ENCODE measurements at regions not wholly inside any gene's neighbourhood (a gene's known extent, or its start where the extent isn't known, plus 50 kb on each side); places are given as distances from the start of the nearest gene placed in this dataset.
A peak's percentile ranks its signal among the peaks of the same experiment; 100 is the strongest.

- intact Hi-C loops (cut with micrococcal nuclease): no loop called here
- ATAC-seq: no peak
These were observed 109.0 kb upstream of the ACSL4 start for GRCh38 chrX:109841869-109842579.

GRCh38 chrX:109842611-109843010 is 109.6 kb upstream of the ACSL4 start:
- DNase-seq (no peak), ATAC-seq (no peak)
- intact Hi-C loops (cut with micrococcal nuclease): no loop called here

More at GRCh38 chrX:109841869-109842579, 109.0 kb upstream of the ACSL4 start:
- no peak for DNase-seq

DNA sequence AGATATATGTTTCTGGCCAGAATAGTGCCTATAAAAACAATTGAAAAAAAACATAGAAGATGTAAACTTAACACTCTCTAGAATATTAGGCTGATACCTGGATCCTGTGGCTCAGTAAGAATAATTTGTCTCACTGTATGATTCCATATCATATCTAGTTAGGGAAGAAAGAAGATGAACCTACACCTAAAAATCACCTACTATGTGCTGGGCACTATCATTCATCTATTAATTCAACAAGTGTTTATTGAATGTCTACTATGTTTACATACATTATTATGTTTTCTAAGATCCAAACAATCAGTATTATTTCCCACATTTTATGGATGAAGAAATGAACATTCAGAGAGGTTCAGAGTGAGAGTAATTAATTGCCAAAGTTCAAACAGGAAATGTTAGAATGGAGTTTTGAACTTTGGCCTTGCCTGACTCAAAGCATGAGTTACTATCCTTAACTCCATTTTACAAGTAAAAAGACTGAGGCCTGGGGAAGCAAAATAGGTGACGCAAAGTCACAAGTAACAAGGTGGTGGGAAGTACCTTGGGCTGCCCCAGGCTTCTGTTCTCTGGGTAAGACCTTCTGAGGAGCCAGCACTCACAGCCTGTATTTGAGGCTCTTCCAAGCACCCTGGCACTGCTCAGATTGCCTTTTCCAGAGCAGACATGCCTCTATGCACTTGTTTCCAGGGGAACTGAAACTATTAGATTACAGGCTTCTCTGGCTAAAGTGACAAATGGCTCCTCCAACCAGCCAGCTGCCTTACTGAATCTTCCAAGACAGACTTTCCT is 111.1 kb upstream of the ACSL4 start:
- no peak for DNase-seq
- no peak for ATAC-seq
- intact Hi-C loops (cut with micrococcal nuclease): no loop called here

DNA sequence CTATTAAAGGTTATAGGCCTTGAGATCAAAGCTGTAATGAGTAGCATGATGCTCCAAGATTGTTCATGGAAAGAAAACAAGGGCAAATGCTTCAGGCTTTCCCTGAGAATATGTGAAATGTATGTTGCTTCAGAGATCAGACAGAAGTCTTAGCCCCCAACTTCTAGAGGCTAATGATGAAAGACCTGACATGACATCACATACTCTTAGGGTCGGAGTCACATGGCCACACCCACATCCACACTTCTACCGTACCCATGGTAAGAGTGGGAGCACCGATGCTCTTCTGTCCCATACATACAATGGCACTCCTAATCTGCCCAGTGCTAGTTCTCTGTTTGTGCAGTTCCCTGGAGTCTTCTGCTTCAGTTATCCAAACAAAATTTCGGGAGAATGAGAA is 111.9 kb upstream of the ACSL4 start:
- no peak for DNase-seq
- intact Hi-C loops (cut with micrococcal nuclease): no loop called here
- ATAC-seq: no peak

DNA sequence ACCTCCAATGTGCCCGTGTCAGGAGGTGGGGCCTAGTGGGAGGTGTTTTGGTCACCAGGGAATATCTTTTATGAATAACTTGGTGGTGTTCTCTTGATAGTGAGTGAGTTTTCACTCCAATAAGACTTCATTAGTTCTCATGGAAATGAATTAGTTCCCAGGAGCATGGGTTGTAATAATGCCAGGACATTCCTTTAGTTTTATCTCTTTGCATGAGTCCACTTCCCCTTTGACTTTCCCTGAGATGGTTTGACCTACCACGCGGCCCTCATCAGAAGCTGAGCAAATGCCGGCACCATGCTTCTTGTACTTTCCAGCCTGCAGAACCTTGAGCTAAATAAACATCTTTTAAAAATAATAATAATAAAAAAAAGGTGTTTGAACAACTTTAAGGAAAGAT is 112.9 kb upstream of the ACSL4 start:
- no peak for DNase-seq
- ATAC-seq: peak; percentile 18
- intact Hi-C loops (cut with micrococcal nuclease): no loop called here

DNA sequence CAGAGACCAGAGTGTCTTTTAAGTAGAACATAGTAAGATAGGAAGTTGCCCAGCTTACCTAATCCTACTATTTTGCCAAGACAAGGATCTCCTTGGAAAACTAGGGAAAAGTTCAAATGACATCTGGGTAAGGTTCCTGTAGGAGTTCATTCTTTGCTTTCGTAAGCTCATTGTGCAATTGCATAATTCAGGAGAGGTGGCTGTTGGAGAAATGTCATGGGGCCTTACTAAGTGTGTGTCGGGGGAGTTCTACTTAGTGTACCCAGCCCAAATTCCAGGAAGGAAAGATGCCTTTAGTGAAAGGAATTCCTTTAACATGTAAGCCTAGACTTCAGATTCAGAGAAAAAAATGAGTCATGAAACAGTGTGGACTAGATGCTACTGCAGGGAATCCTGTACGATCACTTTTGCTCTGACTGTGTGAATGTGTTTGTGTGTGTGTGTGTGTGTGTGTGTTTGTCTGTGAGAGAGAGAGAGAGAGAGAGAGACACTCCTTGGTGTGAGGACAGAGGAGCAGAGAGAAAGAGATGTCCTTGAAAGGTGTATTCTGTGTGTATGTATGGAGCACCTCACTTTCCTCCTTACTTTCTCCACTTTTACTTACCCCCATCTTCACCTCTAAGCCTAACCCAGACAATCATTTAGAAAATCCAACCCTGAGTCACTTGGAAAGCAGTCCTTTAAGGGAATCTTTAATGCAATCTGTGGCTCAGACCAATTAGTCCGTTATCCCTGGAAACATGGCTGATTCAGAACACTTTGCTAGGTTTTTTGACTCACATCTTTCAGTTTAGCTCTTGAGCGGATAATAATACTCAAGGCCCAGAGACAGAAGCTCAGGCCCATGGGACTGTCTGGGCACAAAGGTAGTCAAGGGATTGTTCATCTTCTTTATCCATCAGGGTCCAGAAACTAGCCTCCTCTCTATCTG is 114.5 kb upstream of the ACSL4 start:
- ATAC-seq: peak; percentile 90

GRCh38 chrX:109848461-109849050 is 115.5 kb upstream of the ACSL4 start:
- ATAC-seq: no peak
- intact Hi-C loops (cut with micrococcal nuclease): no loop called here
- no peak for DNase-seq

More for the DNA sequence above, 114.5 kb upstream of the ACSL4 start:
- intact Hi-C loops (cut with micrococcal nuclease): no loop called here
- no peak for DNase-seq

DNA sequence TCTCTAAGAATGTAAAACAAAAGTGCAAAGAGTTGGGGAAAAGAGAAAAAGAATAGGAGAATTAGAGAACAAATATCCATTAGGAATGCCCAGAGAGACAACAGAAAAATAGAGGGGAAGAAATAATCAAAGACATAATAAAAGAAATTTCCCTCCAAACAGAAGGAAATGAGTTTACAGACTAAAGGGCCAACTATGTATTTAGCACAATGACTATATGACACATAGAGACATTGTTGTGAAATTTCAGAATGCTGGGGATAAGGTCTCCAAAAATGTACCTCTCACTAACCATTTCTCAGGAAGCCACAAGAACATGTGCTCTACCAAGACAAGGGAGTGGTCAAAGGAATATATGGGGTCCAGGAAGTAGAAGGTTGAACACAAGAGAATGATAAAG is 121.0 kb upstream of the ACSL4 start:
- DNase-seq: no peak
- intact Hi-C loops (cut with micrococcal nuclease): no loop called here
- no peak for ATAC-seq

GRCh38 chrX:109855501-109855900 is 122.4 kb upstream of the ACSL4 start:
- ATAC-seq: no peak
- DNase-seq: no peak
- intact Hi-C loops (cut with micrococcal nuclease): loop anchor here (5.0 kb wide), 1 partner anchor 143 kb away; no protein-coding TSS in a partner anchor

DNA sequence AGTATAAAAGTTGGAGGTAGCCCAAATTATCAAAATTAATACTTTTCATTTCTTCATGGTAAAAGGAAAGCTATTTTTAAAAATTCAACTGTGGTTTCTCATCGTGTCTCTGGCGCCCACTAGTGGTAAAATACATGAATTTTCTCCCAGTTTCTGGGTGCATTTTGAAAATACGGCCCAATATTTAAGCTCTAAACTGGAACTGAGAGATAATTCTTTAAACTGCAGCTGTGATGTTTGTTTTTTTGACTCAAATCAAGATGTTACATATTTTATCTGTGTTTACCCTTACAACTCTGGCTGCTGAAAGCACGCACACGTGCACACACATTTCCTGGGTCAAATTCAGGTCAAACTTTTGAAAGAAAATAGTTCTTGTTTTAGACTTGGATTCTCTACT is 123.9 kb upstream of the ACSL4 start:
- intact Hi-C loops (cut with micrococcal nuclease): loop anchor here (5.0 kb wide), 1 partner anchor 145 kb away; no protein-coding TSS in a partner anchor
- DNase-seq: no peak
- ATAC-seq: no peak

DNA sequence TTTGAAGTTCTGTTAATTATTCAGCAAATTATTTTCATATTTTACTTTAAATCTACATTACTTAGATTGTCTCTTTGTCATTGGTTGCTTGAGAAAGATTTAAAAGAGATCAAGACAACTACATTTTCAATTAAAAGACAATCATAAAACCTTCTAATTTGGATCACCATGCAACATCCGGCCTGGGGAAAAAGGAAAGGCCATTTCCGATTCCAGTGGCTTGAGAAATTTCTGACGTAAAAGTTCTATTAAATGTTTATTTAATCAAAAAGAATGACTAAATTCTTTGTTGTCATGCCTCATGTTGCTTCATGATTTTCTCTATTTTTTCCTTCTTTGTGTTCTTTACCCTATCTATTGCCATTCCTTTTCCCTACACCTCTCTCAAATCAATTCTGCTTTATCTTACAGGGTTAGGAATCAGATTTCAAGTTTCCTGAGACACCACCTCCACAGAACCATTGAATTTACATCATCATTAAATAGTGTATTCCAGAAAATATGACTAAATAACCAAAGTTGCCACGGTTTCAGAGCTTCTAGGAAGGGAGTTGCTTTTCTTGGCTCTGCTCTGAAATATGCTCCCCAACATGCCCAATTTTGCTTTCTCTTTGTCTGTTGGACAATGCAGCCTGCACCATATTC is 124.6 kb upstream of the ACSL4 start:
- intact Hi-C loops (cut with micrococcal nuclease): loop anchor here (5.0 kb wide), 1 partner anchor 145 kb away; no protein-coding TSS in a partner anchor
- DNase-seq: no peak
- ATAC-seq: no peak

- intact Hi-C loops (cut with micrococcal nuclease): loop anchor here (5.0 kb wide), 1 partner anchor 146 kb away; no protein-coding TSS in a partner anchor
- no peak for ATAC-seq
- DNase-seq: no peak
These were observed 125.7 kb upstream of the ACSL4 start for GRCh38 chrX:109858602-109859341.

- no peak for ATAC-seq
- intact Hi-C loops (cut with micrococcal nuclease): loop anchor here (5.0 kb wide), 1 partner anchor 147 kb away; no protein-coding TSS in a partner anchor
- no peak for DNase-seq
These were observed 126.6 kb upstream of the ACSL4 start for GRCh38 chrX:109859651-109860050.

DNA sequence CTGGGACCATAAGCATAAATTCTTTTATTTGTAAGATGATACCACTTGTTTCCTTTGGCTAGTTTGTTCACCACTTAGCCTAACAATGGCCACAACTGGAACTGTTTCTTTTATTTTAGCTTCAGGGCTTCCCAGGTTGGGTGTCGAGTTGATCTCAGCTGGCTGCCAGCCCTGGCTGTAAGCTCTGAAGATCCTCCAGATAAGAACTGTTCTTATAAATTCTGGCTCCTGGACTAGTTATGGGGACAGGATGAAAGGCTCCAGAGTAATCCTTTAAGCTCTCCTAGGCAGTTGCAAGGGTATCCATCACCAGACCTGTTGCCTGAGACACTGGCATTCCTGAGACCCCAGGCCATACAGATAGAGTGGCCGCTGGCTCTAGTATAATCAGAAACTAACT is 129.4 kb upstream of the ACSL4 start:
- DNase-seq (no peak), ATAC-seq (no peak)
- intact Hi-C loops (cut with micrococcal nuclease): no loop called here

DNA sequence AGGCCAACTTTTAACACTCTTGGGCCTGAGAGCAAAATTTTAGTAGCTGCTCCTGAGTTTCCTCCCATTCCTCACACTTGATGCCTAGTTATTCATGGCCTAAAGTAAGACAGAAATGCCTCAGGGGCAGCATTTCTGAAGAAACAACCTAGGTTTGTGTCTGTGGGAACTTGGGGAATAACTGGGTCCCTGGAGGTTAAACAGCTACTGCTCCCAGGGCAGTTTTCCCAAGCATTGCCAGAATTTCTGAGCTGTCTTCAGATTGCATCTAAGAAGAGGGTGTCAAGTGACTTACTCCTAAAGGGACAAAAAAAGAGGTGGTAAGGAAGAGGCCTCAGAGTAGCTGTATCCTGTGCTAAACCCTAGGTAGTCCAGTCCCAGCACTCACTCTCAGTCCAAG is 130.8 kb upstream of the ACSL4 start:
- ATAC-seq: no peak
- DNase-seq: no peak
- intact Hi-C loops (cut with micrococcal nuclease): no loop called here

- no peak for ATAC-seq
- no peak for DNase-seq
- intact Hi-C loops (cut with micrococcal nuclease): no loop called here
These were observed 131.6 kb upstream of the TMEM164 start for GRCh38 chrX:109871121-109871888.

- intact Hi-C loops (cut with micrococcal nuclease): no loop called here
- DNase-seq (no peak), ATAC-seq (peak; percentile 46)
These were observed 130.7 kb upstream of the TMEM164 start for GRCh38 chrX:109872021-109872732.
